ENCODE measurements at regions not wholly inside any gene's neighbourhood (a gene's known extent, or its start where the extent isn't known, plus 50 kb on each side); places are given as distances from the start of the nearest gene placed in this dataset.

DNA sequence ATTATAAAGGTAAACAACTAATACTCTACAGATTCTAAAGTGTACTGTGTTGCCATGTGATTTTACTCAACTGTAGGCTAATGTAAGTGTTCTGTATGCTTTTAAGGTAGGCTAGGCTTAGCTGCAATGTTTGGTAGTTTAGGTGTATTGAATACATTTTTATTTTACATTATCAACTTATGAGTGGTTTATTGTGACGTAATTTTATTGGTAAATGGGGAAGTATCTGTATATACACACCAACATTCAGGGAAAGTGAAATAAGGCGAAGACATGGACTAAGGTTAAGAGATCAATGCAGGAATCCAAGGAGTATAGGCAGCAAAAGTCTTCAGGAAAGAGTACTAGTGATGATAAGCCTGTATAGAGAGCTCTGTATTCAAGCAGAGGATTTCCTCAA, 365.8 kb upstream of the MGAT4C start:
- no peak for TF ChIP-seq EZH2 (IDR thresholded peaks at IDR 0.05; ENCODE audit: insufficient read depth, low read length)

DNA sequence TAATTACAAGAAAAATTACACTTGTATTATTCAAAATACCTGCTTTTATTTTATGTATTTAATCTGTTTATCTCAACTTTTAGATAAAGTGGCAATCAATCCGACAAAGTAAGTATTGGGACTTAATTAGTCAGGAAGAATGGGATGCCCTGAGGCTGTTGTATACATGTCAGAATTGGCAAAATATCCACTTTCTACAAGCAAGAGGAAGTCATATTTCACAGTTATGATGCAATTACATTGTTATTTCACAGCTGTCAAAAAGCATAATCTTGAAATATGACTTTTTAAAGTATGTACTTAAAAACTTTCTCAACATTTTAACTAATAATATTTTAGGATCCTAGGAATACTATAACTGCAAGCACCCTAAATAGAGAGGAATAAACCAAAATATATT, 357.1 kb upstream of the MGAT4C start:
- Histone ChIP-seq H3K9me3 (ENCODE audit: insufficient read depth, low read depth, low read length) (no peaks in the 10 kb centered on the region), H3K36me3 (ENCODE audit: insufficient read depth, low read length) (no peaks in the 10 kb centered on the region), H2AFZ (ENCODE audit: low read depth, low read length) (no peak overlapping the region), H4K20me1 (ENCODE audit: insufficient read depth, low read length) (no peaks in the 10 kb centered on the region), H3K4me3 (ENCODE audit: insufficient read depth, low read depth, low read length) (no peak overlapping the region), H3K79me2 (ENCODE audit: insufficient read depth, low read length) (no peaks in the 10 kb centered on the region), H3K4me1 (ENCODE audit: insufficient read depth, low read length) (no peaks in the 10 kb centered on the region), H3K9ac (ENCODE audit: low read length) (no peak overlapping the region), H3K27ac (ENCODE audit: low read depth, low read length) (no peak overlapping the region), H3K4me2 (ENCODE audit: low read length) (no peak overlapping the region), H3K27me3 (ENCODE audit: insufficient read depth, low read length) (no peaks in the 10 kb centered on the region)
- no peak overlapping the region for H3K4me3 Mint-ChIP-seq (ENCODE audit: unreplicated experiment)
- no peaks in the 10 kb centered on the region for H3K36me3 Mint-ChIP-seq (ENCODE audit: low read depth, unreplicated experiment)
- H3K4me1 Mint-ChIP-seq (ENCODE audit: low read depth, unreplicated experiment): no peaks in the 10 kb centered on the region
- H3K27me3 Mint-ChIP-seq (ENCODE audit: low read depth, unreplicated experiment): no peaks in the 10 kb centered on the region
- no peak for FAIRE-seq
- no peaks in the 10 kb centered on the region for H3K9me3 Mint-ChIP-seq (ENCODE audit: unreplicated experiment)
- no peak overlapping the region for H3K27ac Mint-ChIP-seq (ENCODE audit: unreplicated experiment)
- TF ChIP-seq EZH2 (IDR thresholded peaks at IDR 0.05; ENCODE audit: insufficient read depth, low read length): no peak
- TF ChIP-seq, protein P1, sequence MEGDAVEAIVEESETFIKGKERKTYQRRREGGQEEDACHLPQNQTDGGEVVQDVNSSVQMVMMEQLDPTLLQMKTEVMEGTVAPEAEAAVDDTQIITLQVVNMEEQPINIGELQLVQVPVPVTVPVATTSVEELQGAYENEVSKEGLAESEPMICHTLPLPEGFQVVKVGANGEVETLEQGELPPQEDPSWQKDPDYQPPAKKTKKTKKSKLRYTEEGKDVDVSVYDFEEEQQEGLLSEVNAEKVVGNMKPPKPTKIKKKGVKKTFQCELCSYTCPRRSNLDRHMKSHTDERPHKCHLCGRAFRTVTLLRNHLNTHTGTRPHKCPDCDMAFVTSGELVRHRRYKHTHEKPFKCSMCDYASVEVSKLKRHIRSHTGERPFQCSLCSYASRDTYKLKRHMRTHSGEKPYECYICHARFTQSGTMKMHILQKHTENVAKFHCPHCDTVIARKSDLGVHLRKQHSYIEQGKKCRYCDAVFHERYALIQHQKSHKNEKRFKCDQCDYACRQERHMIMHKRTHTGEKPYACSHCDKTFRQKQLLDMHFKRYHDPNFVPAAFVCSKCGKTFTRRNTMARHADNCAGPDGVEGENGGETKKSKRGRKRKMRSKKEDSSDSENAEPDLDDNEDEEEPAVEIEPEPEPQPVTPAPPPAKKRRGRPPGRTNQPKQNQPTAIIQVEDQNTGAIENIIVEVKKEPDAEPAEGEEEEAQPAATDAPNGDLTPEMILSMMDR (IDR thresholded peaks at IDR 0.05; ENCODE audit: insufficient read depth, low read depth, low read length): no peak
- no peak for DNase-seq (ENCODE audit: low read depth)

More for the DNA sequence above, 365.8 kb upstream of the MGAT4C start:
- no peaks in the 10 kb centered on the region for H3K36me3 ChIP-seq (ENCODE audit: insufficient read depth, low read length)
- no peaks in the 10 kb centered on the region for H3K27me3 Mint-ChIP-seq (ENCODE audit: low read depth, unreplicated experiment)
- no peaks in the 10 kb centered on the region for H3K4me1 ChIP-seq (ENCODE audit: insufficient read depth, low read length)
- no peak overlapping the region for H3K27ac ChIP-seq (ENCODE audit: low read depth, low read length)
- no peaks in the 10 kb centered on the region for H3K79me2 ChIP-seq (ENCODE audit: insufficient read depth, low read length)
- H3K4me3 ChIP-seq (ENCODE audit: insufficient read depth, low read depth, low read length): no peak overlapping the region
- FAIRE-seq: no peak
- no peaks in the 10 kb centered on the region for H3K36me3 Mint-ChIP-seq (ENCODE audit: low read depth, unreplicated experiment)
- H3K9me3 Mint-ChIP-seq (ENCODE audit: unreplicated experiment): peaks cover 13% of the 10 kb centered on the region
- no peaks in the 10 kb centered on the region for H3K4me1 Mint-ChIP-seq (ENCODE audit: low read depth, unreplicated experiment)
- no peak overlapping the region for H2AFZ ChIP-seq (ENCODE audit: low read depth, low read length)
- no peaks in the 10 kb centered on the region for H4K20me1 ChIP-seq (ENCODE audit: insufficient read depth, low read length)
- H3K4me3 Mint-ChIP-seq (ENCODE audit: unreplicated experiment): no peak overlapping the region
- H3K4me2 ChIP-seq (ENCODE audit: low read length): no peak overlapping the region
- H3K27me3 ChIP-seq (ENCODE audit: insufficient read depth, low read length): no peaks in the 10 kb centered on the region
- no peaks in the 10 kb centered on the region for H3K9me3 ChIP-seq (ENCODE audit: insufficient read depth, low read depth, low read length)
- no peak overlapping the region for H3K9ac ChIP-seq (ENCODE audit: low read length)
- H3K27ac Mint-ChIP-seq (ENCODE audit: unreplicated experiment): no peak overlapping the region
- no peak for DNase-seq (ENCODE audit: low read depth)

DNA sequence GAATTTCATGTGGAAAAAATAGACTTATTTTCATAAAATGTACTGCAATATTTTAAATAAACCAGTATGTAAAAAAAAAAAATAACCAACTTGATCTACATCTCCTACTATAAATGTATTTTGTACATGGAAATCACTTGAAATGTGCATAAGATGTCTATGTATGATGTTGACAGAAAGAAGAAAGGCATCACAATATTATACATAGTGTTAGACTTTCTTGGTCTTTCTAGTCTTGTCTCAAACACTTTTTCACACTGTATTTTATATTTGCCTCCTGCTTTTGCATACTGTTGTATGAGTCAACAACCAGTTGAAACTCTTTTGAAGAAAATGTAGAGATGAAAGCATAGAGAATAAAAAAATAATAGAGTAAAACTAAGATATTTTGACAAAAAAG, 352.4 kb upstream of the MGAT4C start:
- Histone ChIP-seq H3K27me3 (ENCODE audit: insufficient read depth, low read length) (no peaks in the 10 kb centered on the region), H3K36me3 (ENCODE audit: insufficient read depth, low read length) (no peaks in the 10 kb centered on the region), H3K79me2 (ENCODE audit: insufficient read depth, low read length) (no peaks in the 10 kb centered on the region), H4K20me1 (ENCODE audit: insufficient read depth, low read length) (no peaks in the 10 kb centered on the region), H3K4me1 (ENCODE audit: insufficient read depth, low read length) (no peaks in the 10 kb centered on the region), H3K9me3 (ENCODE audit: insufficient read depth, low read depth, low read length) (no peaks in the 10 kb centered on the region), H3K27ac (ENCODE audit: low read depth, low read length) (no peak overlapping the region), H2AFZ (ENCODE audit: low read depth, low read length) (no peak overlapping the region), H3K4me3 (ENCODE audit: insufficient read depth, low read depth, low read length) (no peak overlapping the region), H3K4me2 (ENCODE audit: low read length) (no peak overlapping the region), H3K9ac (ENCODE audit: low read length) (no peak overlapping the region)
- Mint-ChIP-seq H3K27me3 (ENCODE audit: low read depth, unreplicated experiment) (no peaks in the 10 kb centered on the region), H3K4me1 (ENCODE audit: low read depth, unreplicated experiment) (no peaks in the 10 kb centered on the region), H3K27ac (ENCODE audit: unreplicated experiment) (no peak overlapping the region), H3K36me3 (ENCODE audit: low read depth, unreplicated experiment) (no peaks in the 10 kb centered on the region), H3K9me3 (ENCODE audit: unreplicated experiment) (no peaks in the 10 kb centered on the region), H3K4me3 (ENCODE audit: unreplicated experiment) (no peak overlapping the region)
- TF ChIP-seq, protein P1 (IDR thresholded peaks at IDR 0.05; ENCODE audit: insufficient read depth, low read depth, low read length): no peak
- TF ChIP-seq EZH2 (IDR thresholded peaks at IDR 0.05; ENCODE audit: insufficient read depth, low read length): no peak
- DNase-seq (ENCODE audit: low read depth) (no peak), FAIRE-seq (no peak)

Data from astrocyte (in vitro differentiated cells and primary cell).